HCT116 (cell line): ENCODE measurements at regions not wholly inside any gene's neighbourhood (a gene's known extent, or its start where the extent isn't known, plus 50 kb on each side); places are given as distances from the start of the nearest gene placed in this dataset.

Experiments
- ATAC-seq: fragments of 200-7000 bp; cut with Tn5 transposase; 2 replicates; pipeline ENCODE4 v1.9.1; 2020; ENCODE audit warnings: mild to moderate bottlenecking, moderate library complexity
- BruUV-seq: library from RNA; stranded (reverse); fragments of 400-500 nt; replicated peaks from 2 replicates; lab custom pipeline; 2021; lab: Mats Ljungman, UMichigan
- CTCF ChIA-PET: fragments of 300-600 bp; sonication (Branson Sonifier 250); formaldehyde crosslinking; loops from one replicate; lab custom pipeline; 2021; ENCODE audit warnings: antibody characterized with exemption; lab: Charles Lee
- POLR2A ChIA-PET: fragments of 300-600, 350-600 bp; sonication (Branson Sonifier 250); formaldehyde crosslinking; loops from one replicate; lab custom pipeline; 2021; ENCODE audit warnings: antibody characterized with exemption; lab: Charles Lee
- RAD21 ChIA-PET, 2 experiments: fragments of 300-600 bp; sonication (Branson Sonifier 250); formaldehyde crosslinking; loops; one replicate each; lab custom pipeline; 2023; ENCODE audit warnings: low total read pairs in 2 of 2; ENCODE audit not compliant: uncharacterized antibody in 2 of 2, unreplicated experiment in 2 of 2, low non-redundant PET in 1 of 2; lab: Charles Lee
- DNase-seq: peaks from one replicate; pipeline ENCODE4 v3.0.0-alpha.2; 2010; ENCODE audit warnings: low read depth, low spot score
- H2AFZ ChIP-seq: fragments of 200-600 bp; shearing (Covaris generic), sonication (generic); 2 replicates; pipeline ENCODE4 v1.6.1; 2017; ENCODE audit warnings: low read depth, mixed run types, mixed read lengths, antibody characterized with exemption, low read length; ENCODE audit not compliant: poor library complexity, severe bottlenecking
- H3K27ac ChIP-seq: 2 replicates; pipeline ENCODE4 v1.5.1; 2012; ENCODE audit warnings: low read depth, low read length
- H3K27me3 ChIP-seq: fragments of 200-600 bp; sonication (generic); 2 replicates; pipeline ENCODE4 v1.6.1; 2016; ENCODE audit warnings: mixed run types, low read length, mixed read lengths; ENCODE audit not compliant: insufficient read depth
- H3K36me3 ChIP-seq, 2 experiments: fragments of 200-500 bp in 1 of 2; fragments of 200-600 bp in 1 of 2; sonication (Bioruptor generic) in 1 of 2; sonication (generic) in 1 of 2; 2 replicates each; pipeline versions ENCODE4 v1.5.1 to v1.6.1; 2014 to 2016; ENCODE audit warnings: low read length in 2 of 2, inconsistent platforms in 1 of 2, mixed read lengths in 1 of 2, mixed run types in 1 of 2; ENCODE audit not compliant: insufficient read depth in 2 of 2, control insufficient read depth in 1 of 2
- H3K4me1 ChIP-seq, 2 experiments: fragments of 200-600 bp in 1 of 2; sonication (generic) in 1 of 2; 2 replicates each; pipeline versions ENCODE4 v1.5.1 to v1.6.1; 2012 to 2017; ENCODE audit warnings: low read length in 2 of 2, inconsistent platforms in 1 of 2, mild to moderate bottlenecking in 1 of 2, mixed read lengths in 1 of 2, mixed run types in 1 of 2, moderate library complexity in 1 of 2; ENCODE audit not compliant: insufficient read depth in 2 of 2, control insufficient read depth in 1 of 2
- H3K4me2 ChIP-seq: fragments of 200-600 bp; sonication (generic); 2 replicates; pipeline ENCODE4 v1.6.1; 2017; ENCODE audit warnings: mixed run types, low read length, mixed read lengths
- H3K4me3 ChIP-seq, 2 experiments: fragments of 200-600 bp in 1 of 2; sonication (generic) in 1 of 2; replicated peaks in 1 of 2; 2 replicates each; pipeline ENCODE4 v1.5.1; 2011 to 2016; ENCODE audit warnings: low read length in 2 of 2, control low read depth in 1 of 2, low read depth in 1 of 2, mild to moderate bottlenecking in 1 of 2, mixed read lengths in 1 of 2, mixed run types in 1 of 2
- H3K79me2 ChIP-seq: fragments of 200-600 bp; sonication (generic); 2 replicates; pipeline ENCODE4 v1.6.1; 2017; ENCODE audit warnings: mild to moderate bottlenecking, mixed run types, low read length, moderate library complexity, mixed read lengths; ENCODE audit not compliant: insufficient read depth
- H3K9ac ChIP-seq: fragments of 200-600 bp; sonication (generic); 2 replicates; pipeline ENCODE4 v1.6.1; 2016; ENCODE audit warnings: low read length, mixed read lengths
- H3K9me2 ChIP-seq: fragments of 200-600 bp; sonication (generic), shearing (Covaris generic); 2 replicates; pipeline ENCODE4 v1.6.1; 2017; ENCODE audit warnings: mixed run types, mild to moderate bottlenecking, moderate library complexity; ENCODE audit not compliant: insufficient read depth
- H3K9me3 ChIP-seq, 2 experiments: fragments of 200-500 bp in 1 of 2; fragments of 200-600 bp in 1 of 2; sonication (Bioruptor generic) in 1 of 2; sonication (generic) in 1 of 2; 2 replicates each; pipeline ENCODE4 v1.6.1; 2014 to 2017; ENCODE audit warnings: low read length in 2 of 2, mixed read lengths in 2 of 2, inconsistent platforms in 1 of 2, low read depth in 1 of 2, mild to moderate bottlenecking in 1 of 2, mixed run types in 1 of 2, moderate library complexity in 1 of 2; ENCODE audit not compliant: control insufficient read depth in 1 of 2, insufficient read depth in 1 of 2
- H4K20me1 ChIP-seq: fragments of 200-600 bp; sonication (generic), shearing (Covaris generic); 2 replicates; pipeline ENCODE4 v1.6.1; 2017; ENCODE audit warnings: mixed run types, mild to moderate bottlenecking, moderate library complexity; ENCODE audit not compliant: insufficient read depth
- CBX3 ChIP-seq: IDR thresholded peaks from 2 replicates; pipeline ENCODE4 v1.6.1; 2012; ENCODE audit warnings: low read depth
- CEBPB ChIP-seq: IDR thresholded peaks from 2 replicates; pipeline ENCODE4 v1.6.1; 2012; ENCODE audit warnings: low read depth
- EGR1 ChIP-seq: IDR thresholded peaks from 2 replicates; pipeline ENCODE4 v1.6.1; 2012; ENCODE audit warnings: low read depth
- ELF1 ChIP-seq: IDR thresholded peaks from 2 replicates; pipeline ENCODE4 v1.6.1; 2012; ENCODE audit warnings: low read depth, borderline replicate concordance
- EZH2 ChIP-seq: fragments of 200-600 bp; sonication (generic); IDR thresholded peaks from 2 replicates; pipeline ENCODE4 v1.6.1; 2017; ENCODE audit warnings: antibody characterized with exemption, mixed run types
- EZH2phosphoT487 ChIP-seq: fragments of 200-600 bp; IDR thresholded peaks from 2 replicates; pipeline ENCODE4 v1.6.1; 2018; ENCODE audit warnings: antibody characterized with exemption, borderline replicate concordance
- FOSL1 ChIP-seq: IDR thresholded peaks from 2 replicates; pipeline ENCODE4 v1.6.1; 2012; ENCODE audit warnings: low read depth
- JUND ChIP-seq: IDR thresholded peaks from 2 replicates; pipeline ENCODE4 v1.6.1; 2012
- MAX ChIP-seq: IDR thresholded peaks from 2 replicates; pipeline ENCODE4 v1.6.1; 2012
- POLR2A ChIP-seq: IDR thresholded peaks from 2 replicates; pipeline ENCODE4 v1.7.0; 2011; ENCODE audit warnings: borderline replicate concordance; ENCODE audit not compliant: insufficient read depth, insufficient read length; ENCODE audit errors: extremely low read depth
- RAD21 ChIP-seq: IDR thresholded peaks from 2 replicates; pipeline ENCODE4 v1.6.1; 2012; ENCODE audit warnings: low read depth, mild to moderate bottlenecking
- SP1 ChIP-seq: IDR thresholded peaks from 2 replicates; pipeline ENCODE4 v1.6.1; 2012; ENCODE audit warnings: low read depth
- TCF7L2 ChIP-seq: IDR thresholded peaks from 2 replicates; pipeline ENCODE4 v1.7.0; 2011; ENCODE audit warnings: borderline replicate concordance, inconsistent platforms; ENCODE audit not compliant: insufficient read depth, insufficient read length; ENCODE audit errors: extremely low read depth
- YY1 ChIP-seq: IDR thresholded peaks from 2 replicates; pipeline ENCODE4 v1.6.1; 2011; ENCODE audit warnings: low read length, low read depth, moderate library complexity, mild to moderate bottlenecking; ENCODE audit not compliant: insufficient replicate concordance; ENCODE audit errors: extremely low read depth
- ZNF274 ChIP-seq: fragments of 200-500 bp; sonication (Bioruptor generic); IDR thresholded peaks from 2 replicates; pipeline ENCODE4 v1.6.1; 2014; ENCODE audit warnings: mild to moderate bottlenecking, low read depth, low read length, inconsistent platforms
- intact Hi-C: fragments of 100-400 bp; cut with micrococcal nuclease; formaldehyde crosslinking; loops from 2 replicates; pipeline ENCODE4 v1.10.0; 2022

- BruUV-seq, result no TSS peak
- TF ChIP-seq ELF1, result no peak
- no peak for TF ChIP-seq ZNF274
- no peak for TF ChIP-seq CEBPB
- TF ChIP-seq RAD21, result no peak
- no peak for TF ChIP-seq EGR1
- no peak for TF ChIP-seq YY1
- TF ChIP-seq JUND, result no peak
- TF ChIP-seq MAX, result no peak
- no peak for TF ChIP-seq SP1
- no peak for TF ChIP-seq EZH2
- no peak for TF ChIP-seq FOSL1
- no peak for TF ChIP-seq POLR2A
- H3K27ac ChIP-seq, result no peak overlapping the region
- H3K4me1 ChIP-seq, result no peaks in the 10 kb centered on the region
- no peak overlapping the region for H3K4me2 ChIP-seq
- ATAC-seq (no peak), DNase-seq (no peak)
- H3K9ac ChIP-seq, result no peak overlapping the region
- peak overlapping the region; percentile 8 for H2AFZ ChIP-seq
- H3K9me3 ChIP-seq, result no peaks in the 10 kb centered on the region
- H3K27me3 ChIP-seq, result no peaks in the 10 kb centered on the region
- POLR2A ChIA-PET, result no interaction called here
- CTCF ChIA-PET, result no interaction called here
- no peaks in the 10 kb centered on the region for H3K36me3 ChIP-seq
- no peak overlapping the region for H3K4me3 ChIP-seq
- no peaks in the 10 kb centered on the region for H4K20me1 ChIP-seq
- intact Hi-C loops, result no loop called here
- RAD21 ChIA-PET, result no interaction called here
- H3K79me2 ChIP-seq, result no peaks in the 10 kb centered on the region
- H3K9me2 ChIP-seq, result no peaks in the 10 kb centered on the region
Observed at GRCh38 chr7:83301416-83301815, 138.7 kb upstream of the PCLO start.

GRCh38 chr7:83290211-83290610 is 127.5 kb upstream of the PCLO start:
- Histone ChIP-seq H3K4me1 (no peaks in the 10 kb centered on the region), H3K27me3 (no peaks in the 10 kb centered on the region), H3K36me3 (no peaks in the 10 kb centered on the region), H3K4me2 (no peak overlapping the region), H3K9ac (no peak overlapping the region), H3K79me2 (no peaks in the 10 kb centered on the region), H3K9me3 (no peaks in the 10 kb centered on the region), H3K9me2 (no peaks in the 10 kb centered on the region), H4K20me1 (no peaks in the 10 kb centered on the region)
- intact Hi-C loops, result no loop called here
- no peak for DNase-seq
- CTCF ChIA-PET, result no interaction called here
- no peak for ATAC-seq
- no TSS peak for BruUV-seq
- RAD21 ChIA-PET, result no interaction called here
- POLR2A ChIA-PET, result no interaction called here
- TF ChIP-seq YY1, result no peak
- no peak for TF ChIP-seq EZH2phosphoT487
- TF ChIP-seq TCF7L2, result no peak
- no peak for TF ChIP-seq CEBPB
- TF ChIP-seq CBX3, result no peak
- no peak for TF ChIP-seq FOSL1
- TF ChIP-seq, all 23 proteins: peak for 0
- H3K27ac ChIP-seq, result no peak overlapping the region
- H3K4me3 ChIP-seq, result no peak overlapping the region
- no peak overlapping the region for H2AFZ ChIP-seq
